HG03342 (cell line): ENCODE measurements at regions not wholly inside any gene's neighbourhood (a gene's known extent, or its start where the extent isn't known, plus 50 kb on each side); places are given as distances from the start of the nearest gene placed in this dataset.

Experiments used
- ATAC-seq: cut with Tn5 transposase; IDR thresholded peaks from one replicate; pipeline ENCODE4 v1.9.1; 2021; ENCODE audit warnings: mild to moderate bottlenecking, moderate library complexity; ENCODE audit not compliant: unreplicated experiment

DNA sequence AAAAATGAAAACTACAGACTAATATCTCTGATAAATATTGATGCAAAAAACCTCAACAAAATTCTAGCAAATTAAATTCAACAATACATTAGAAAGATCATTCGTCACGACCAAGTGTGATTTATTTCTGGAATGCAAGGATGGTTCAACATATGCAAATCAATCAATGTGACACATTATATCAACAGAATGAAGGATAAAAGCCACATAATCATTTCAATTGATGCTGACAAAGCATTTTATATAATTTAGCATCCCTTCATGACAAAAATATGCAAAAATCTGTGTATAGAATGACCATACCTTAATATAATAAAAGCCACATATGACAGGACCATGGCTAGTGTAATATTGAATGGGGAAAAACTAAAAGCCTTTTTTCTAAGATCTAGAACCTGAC, 457.2 kb upstream of the SPANXN1 start:
- no peak for ATAC-seq

DNA sequence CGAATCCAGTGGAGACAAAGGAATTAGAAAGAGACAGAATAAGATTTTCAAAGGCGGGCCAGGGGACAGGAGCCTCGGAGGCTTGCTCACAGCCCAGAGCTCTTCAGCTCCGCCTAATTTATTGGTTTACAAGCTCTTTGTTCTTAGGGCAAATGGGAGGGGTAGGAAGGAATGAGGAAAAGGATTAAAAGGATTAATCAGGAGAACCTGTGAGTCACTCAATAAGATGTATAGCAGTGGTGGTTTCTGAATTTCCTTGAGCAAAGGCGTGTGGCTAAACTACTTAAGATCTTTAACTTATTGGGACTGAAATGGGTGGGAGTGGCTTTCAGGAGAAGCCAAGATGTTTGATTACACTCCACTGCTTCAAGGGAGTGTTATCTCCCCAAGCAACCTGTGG, 456.0 kb upstream of the SPANXN1 start:
- ATAC-seq: no peak

DNA sequence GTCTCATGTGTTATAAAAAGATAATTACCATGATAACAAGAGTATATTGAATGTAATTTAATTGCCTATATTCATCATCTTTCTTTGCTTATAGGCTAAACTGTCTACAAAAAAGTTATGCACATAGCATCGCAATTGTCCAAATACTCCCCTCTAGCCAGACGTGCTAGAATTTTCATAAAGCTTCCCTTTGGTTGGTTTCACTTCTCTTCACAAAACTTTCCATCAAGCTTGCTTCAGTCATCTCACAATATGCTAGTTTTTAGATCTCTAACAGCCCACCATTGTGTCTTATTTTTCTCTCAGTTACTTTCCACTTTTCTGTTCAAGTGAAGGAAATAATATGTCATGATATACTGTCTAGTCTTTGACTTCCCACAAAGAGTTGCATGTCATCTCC, 448.3 kb upstream of the SPANXN1 start:
- peak; percentile 66 for ATAC-seq

DNA sequence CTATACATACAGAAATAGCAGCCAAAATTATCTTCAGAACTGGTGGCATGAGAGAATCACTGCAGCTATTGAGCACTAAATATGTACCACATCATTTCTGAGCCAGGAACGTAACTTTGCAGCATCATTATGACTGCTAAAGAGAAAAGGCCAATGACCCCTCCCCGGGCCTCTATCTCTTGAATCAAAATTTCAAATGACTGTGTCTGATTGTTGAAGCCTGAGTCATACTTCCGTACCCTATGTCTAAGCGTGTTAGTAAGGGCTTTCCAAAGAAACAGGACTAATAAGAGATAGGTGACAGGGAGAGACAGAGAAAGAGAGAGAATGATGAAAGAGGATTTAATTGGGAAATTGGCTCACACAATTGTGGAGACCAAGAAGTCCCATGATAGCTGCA, 445.5 kb upstream of the SPANXN1 start:
- ATAC-seq: no peak

DNA sequence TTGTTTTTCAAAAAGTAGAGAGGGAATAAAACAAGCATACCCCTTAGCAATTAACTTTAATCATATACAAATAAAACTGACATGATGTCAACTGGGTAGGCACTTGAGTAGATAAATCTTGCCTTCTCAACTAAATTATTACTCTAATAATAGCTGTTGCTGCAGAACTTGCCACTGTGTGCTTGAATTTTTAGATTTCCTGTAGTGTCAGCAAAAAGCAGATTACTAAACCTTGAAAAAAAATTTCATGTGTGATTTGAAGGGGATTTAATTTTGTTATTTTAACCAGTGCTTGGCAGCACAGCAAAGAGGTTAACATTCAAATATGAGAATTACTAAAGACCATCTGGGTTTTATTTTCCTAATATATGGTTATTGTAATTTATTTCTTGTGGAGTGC, 438.3 kb upstream of the SPANXN1 start:
- ATAC-seq: no peak

DNA sequence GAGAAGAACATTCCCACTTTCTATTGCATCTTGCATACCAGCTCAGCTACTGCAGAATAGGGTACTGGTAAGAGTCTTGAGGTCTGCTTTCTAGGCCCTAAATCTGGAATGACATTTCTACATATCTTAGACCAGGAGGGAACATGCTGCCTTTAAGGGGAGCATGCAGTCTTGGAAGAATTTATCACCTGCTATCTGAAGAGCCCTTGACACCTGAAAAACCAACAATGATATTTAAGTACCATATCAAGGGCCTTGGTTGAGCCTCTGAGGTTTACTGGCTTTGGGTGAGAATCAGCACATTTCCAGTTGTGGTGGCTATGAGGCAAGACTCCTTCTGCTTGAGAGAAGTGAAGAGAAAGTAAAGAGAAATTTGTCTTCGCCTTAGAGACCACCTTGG, 436.8 kb upstream of the SPANXN1 start:
- ATAC-seq: no peak

DNA sequence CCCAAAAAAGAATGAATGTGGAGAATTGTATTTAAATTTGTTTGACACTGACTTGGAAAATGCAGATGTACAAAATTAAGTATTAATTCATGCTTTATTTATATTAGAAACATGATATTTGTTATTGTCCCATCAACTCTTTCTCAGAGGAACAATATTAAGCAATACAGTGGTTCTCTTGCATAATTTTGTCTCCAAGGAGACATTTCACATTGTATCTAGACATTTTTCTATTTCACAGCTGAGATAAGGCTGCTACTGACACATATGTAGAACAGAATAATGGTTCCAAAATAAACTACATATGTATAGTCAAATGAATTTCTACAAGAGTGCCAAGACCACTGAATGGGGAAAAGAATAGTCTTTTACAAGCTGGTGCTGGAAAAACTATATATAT, 427.9 kb upstream of the SPANXN1 start:
- ATAC-seq: no peak

DNA sequence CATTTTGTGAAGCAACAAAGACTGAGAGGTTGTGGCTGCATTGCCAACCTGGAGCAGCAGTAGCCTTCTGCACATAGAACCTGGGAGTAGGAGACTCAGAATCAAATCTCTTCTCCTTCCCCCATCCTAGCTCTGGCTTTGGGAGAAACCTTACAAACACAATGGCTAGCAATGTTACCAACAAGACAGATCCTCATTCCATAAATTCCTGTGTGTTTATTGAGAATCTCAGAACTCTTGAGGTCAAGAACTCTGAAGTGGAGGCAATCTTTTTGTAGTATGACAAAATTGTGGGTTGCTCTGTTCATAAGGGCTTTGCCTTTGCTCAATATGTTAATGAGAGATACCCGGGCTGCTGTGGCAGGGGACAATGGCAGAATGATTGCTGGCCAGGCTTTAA, 406.7 kb upstream of the SPANXN1 start:
- ATAC-seq: no peak

DNA sequence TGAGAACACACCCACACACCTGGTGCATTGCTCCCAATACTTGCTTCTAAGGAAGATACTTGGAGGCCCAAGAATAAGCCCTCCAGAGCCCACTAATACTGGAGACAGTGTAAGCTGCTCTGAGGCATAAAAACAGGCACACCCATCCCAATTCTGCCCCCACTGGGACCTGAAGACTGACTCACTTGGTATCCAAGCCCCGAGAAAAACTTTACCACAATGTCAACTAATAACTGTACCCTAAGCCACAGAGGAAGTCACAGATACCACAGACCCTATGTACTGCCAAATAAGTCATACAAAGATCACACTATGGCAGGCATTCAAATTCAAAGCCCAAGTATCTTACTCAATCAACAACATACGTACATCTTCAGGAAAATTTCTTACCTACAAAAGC, 398.2 kb upstream of the SPANXN1 start:
- no peak for ATAC-seq

DNA sequence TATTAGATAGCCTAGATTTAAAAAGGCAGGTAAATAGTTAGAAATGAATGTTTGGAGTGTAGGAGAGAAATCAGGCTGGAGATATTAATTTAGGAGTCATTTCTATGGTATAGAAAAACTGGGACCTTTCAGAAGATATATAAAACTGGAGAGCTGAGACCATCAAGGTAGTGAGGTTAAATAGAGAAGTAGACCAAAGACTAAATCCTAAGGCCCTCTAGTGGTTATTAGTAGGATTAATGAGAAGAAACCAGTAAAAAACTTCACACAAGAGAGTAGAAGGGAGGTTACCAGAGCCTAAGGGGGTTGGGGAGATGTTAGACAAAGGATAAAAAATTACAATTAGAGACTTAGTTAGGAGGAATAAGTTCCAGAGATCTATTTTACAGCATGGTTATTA, 351.0 kb upstream of the SPANXN1 start:
- ATAC-seq: peak; percentile 71

DNA sequence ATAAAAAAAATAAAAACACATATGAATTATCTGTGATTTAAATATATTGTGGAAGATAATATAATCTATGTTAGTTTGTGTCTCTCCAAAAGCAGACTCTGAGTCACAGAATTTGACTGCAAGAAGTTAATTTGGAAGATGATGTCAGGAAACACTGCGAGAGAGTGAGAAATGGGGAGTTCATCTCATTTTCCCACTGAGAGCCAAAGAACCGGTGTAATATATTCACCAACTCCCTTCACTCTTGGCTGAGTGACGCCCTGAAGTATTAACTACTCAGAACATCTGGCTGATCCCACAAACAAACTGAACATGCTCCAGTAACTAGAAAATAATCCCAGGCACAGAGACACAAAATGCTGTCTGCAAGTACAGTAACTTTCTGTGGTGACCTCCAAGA, 345.8 kb upstream of the SPANXN1 start:
- ATAC-seq: no peak

DNA sequence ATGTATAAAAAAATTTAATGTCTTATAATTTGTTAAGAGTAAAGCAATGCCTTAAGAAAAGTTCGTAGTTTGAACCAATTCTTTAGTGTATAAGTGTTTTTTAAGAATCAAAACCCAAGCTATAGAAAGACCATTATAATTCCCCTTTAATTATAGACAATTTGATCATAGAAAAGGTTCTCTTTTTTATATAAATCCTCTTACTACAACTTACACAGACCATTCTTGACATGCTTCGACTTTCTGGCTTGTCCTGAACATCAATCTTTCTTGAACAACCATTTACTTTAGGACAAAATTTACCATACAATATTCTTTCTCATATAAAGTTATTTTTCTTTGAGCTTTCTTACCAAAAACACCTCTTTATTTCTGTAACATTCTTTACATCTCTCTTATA, 330.5 kb upstream of the SPANXN1 start:
- no peak for ATAC-seq

DNA sequence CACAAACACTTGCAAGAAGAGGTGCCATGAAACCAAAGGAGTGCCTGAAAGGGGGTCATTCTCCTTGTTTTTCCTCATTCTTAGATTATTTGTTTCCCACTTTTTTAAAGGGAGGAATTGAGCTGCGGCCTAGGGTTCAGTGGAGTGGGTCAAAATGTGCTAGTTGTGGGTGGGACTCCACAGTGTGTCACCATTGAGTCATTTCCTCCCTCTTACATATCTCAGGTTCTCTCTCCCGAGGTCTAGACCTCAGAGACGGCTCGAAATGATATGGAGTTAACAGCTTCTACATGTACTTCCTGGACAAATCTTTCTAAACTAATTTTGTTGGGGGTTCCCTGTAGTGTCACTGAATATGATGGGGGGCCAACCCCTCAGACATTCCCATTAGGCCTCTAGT, 328.4 kb upstream of the SPANXN1 start:
- no peak for ATAC-seq

DNA sequence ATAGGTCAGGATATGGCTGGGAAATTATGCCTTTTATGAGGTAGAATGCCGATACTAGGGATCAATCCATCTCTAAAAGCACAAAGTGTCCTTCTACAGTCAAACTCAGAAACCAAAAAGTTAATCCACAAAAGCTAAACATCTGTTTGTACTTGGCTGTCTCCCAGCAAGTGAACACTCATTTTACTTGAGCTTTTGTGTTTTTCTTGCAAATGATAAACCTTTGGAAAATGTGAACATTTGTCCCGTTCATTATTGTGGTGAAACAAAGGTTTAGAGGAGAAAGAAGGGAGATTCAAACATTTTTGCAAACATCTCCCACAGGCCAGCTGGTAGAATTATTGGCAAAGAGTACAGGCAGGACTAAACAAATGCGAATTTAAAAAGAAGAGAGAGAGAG, 300.6 kb upstream of the SPANXN1 start:
- no peak for ATAC-seq
